HG03103 (cell line): ENCODE measurements at regions not wholly inside any gene's neighbourhood (a gene's known extent, or its start where the extent isn't known, plus 50 kb on each side); places are given as distances from the start of the nearest gene placed in this dataset.

Experiments
- ATAC-seq: cut with Tn5 transposase; IDR thresholded peaks from one replicate; pipeline ENCODE4 v1.9.1; 2021; ENCODE audit warnings: low read depth; ENCODE audit not compliant: unreplicated experiment

DNA sequence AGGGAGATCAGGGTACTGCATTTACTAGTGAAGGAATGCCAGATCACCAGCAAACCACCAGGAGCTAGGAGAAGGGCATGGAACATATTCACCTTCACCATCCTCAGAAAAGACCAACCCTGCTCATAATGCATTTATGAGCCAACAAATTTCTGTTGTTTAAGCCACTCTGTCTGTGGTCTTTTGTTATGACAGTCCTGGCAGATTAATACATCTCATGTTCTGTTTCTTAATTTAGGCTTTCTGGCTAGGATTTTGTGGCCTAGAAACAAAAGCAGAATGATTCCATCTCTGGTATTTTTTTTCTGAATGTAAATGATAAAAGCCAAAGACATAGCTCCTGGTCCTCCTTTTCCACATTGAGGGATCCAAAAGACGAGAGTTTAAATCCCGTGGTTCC, 797.9 kb downstream of the TYW1 start:
- ATAC-seq, result no peak

DNA sequence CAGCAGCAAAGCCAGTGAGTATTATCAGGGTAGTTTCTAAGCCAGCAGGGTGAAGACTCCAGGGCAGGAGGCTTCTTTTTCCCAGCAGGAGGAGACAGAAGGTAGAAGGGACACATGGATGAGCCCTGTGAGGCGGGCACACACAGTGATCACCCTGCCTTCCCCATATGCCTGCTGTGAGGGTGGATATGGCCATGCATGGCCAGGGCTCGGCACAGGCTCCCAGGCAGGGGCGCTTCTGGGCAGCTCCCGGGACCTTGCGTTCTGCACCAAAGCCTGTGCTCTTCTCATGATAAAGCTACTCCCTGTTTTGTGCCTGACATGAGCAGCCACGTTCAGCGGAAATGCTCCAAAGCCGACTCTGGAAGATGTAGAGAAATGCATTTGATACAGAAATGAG, 807.2 kb downstream of the TYW1 start:
- ATAC-seq, result no peak

DNA sequence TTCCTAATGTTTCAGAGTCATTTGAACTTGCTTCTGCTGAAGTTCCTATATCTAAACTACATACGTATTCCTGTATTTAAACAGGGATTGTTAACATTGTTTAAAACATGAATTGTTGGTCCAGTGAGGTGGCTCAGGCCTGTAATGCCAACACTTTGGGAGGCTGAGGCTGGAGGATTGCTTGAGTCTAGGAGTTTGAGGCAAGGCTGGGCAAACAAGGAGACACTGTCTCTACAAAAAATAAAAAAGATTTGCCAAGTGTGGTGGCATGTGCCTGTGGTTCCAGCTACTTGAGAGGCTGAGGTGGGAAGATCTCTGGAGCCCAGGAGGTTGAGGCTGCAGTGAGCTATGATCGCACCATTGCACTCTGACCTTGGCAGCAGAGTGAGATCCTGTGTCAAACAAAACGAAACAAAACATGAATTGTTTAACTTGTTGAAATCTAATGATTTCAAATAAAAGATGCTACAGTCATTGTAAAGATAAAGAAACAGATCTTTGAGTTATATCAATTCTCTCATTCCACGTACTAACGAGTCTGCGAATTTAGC, 809.4 kb downstream of the TYW1 start:
- ATAC-seq, result no peak

DNA sequence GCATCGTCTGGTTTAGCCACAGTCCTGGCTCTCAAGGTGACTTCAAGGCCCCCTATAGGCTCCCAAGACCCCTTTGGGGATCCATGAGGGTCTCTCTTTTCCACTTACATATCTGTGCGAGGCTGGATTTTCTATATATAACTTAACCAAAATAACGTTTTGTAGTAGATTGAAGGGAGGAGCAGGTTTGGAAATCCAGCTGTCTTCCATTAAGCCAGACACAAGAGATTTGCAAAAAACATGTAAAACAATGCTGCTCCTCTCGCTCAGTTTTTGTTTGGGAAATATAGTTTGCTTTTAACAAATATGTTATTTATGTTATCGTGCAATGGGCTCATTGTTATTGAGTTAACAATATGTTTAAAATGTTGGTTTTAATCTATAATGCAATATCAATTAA, 811.2 kb downstream of the TYW1 start:
- no peak for ATAC-seq

DNA sequence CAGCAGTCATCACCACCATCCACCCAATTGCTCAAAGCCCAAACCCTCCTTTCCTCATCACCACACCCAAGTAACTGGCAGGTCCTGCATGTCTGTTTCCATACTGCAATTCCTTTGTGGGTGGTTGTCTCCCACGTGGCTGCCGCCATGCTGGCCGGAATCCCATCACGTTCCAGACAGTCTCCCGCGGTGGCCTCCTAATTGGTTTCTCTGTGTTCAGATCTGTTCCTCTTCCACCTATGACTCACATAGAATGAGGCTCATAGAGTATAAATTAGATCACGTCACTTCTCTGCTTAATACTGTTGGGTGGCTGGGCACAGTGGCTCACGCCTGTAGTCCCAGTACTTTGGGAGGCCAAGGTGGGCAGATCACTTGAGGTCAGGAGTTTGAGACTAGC, 813.0 kb downstream of the TYW1 start:
- no peak for ATAC-seq

DNA sequence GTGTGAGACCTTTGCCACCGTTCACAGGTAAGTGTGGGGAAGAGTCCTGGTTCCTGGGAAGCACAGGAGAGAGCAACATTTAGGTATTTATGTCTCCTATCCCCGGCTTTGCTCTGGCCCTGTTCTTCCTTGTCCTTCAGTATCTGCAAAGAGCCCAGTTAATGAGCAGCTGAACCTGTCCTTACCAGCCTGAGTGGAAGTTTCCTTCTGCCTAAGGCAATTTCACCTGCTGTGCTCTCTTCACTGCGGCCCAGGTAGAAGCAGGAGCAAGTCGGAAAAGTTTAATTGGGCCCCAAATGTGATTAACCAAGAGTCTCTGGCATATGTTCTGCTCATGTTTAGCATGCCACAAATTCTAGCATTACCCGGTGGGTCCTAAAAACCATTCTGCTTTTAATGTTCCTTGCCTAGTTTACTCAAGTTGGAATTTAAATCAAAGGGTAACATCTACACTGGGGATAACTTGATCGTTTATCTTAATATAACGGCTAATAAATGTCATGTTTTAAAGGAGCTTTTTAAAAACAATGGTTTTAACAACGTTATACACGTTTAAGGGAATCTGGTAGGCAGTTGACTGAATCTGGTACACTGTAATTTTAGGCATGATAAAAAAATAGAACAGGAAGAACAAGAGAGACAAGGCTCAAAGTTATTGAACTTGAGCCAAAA, 817.1 kb downstream of the TYW1 start:
- no peak for ATAC-seq

DNA sequence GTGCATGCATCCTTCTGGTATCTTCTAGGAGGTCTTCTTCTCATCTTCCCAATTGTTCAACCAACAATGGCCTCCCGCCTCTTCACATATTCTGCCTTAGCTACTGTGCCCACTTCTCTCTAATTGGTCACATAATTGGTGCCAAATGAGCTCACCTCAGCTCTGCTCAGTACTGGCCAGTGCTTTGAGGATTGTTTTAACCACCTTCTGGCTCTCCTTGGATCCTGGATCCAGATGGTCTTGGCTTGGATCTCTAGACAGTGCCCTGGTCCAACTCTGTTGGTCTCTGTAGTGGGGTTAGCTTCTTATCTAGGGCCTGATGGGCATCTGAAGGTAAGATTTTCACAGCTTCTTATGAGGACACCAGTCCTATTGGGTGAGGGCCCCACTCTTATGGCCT, 820.8 kb downstream of the TYW1 start:
- ATAC-seq, result no peak

DNA sequence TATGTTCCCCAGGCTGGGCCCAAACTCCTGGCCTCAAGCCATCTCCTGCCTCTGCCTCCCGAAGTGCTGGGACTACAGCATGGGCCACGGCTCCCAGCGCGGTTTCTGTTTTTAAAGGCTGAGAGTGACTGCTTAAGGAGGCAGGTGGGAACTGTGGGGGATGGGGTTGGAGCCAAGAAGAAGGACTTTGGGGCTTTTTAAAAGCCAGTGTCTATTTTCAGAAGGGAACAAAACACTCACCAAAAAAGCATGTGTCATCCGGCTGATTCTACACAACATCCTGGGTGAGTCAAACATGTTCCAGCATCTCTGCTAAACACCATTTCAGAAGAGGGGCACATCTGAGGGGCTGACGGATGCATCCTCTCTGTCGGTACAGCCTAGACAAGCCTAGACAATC, 824.5 kb downstream of the TYW1 start:
- ATAC-seq, result no peak

DNA sequence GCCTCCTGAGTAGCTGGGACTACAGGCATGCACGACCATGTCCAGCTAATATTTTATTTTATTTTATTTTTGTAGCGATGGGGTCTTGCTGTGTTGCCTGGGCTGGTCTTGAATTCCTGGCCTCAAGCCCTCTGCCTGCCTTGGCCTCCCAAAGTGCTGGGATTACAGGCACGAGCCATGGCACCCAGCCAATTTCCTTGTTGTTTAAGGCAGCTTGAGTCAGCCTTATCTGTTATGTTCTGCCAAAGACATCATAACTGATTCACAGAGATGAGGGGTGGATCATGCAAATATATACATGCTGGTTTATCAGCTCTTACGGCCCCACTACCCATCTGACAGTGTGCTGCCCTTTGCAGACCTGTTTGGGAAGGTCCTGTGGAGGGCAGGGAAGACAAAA, 826.7 kb downstream of the TYW1 start:
- ATAC-seq, result no peak

DNA sequence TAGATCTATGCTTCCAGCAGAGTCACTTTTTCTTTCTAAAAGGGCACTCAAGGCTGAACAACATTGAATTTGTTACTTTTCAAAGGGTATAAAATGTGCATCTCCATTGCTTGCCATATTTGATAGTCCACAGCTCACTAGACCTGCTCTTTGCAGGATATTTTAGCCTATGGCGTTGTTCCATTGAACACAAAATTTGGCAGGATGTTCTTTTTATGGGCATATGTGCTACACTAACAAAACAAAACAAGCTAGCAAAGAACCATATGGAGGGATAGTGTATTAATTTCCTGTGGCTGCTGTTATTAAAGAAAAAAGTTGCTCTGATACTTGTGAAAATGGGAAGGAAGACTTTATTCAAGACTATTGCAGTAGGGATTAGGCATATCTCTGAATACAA, 828.7 kb downstream of the TYW1 start:
- no peak for ATAC-seq

DNA sequence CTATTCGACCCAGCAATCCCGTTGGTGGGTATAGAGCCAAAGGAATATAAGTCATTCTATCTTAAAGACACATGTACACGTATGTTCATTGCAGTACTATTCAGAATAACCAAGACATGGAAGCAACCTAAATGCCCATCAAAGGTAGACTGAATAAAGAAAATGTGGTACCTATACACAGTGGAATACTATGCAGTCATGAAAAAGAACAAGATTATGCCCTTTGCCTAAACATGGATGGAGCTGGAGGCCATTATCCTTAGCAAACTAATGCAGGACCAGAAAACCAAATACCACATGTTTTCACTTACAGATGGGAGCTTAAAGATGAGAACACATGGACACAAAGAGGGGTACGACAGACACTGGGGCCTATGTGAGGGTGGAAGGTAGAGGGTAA, 845.3 kb downstream of the TYW1 start:
- ATAC-seq, result no peak

DNA sequence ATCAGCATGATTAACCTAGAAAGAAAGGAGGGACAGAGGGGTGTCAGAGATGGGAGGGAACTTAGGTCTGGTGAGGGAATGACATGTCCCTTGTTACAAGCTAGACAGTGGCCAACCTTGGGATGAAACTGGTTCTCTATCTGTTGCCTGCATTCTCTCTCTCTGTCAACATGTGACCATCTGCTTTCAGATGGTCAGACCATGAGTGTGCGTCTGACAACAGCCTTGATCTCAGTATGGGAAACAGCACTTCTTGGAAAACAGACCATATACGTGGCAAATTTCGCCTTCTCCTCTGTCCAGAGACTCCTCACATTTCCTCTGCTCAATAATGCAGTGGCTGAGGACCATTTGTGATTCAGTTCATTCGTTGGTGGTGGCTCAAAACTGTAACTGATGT, 845.9 kb downstream of the TYW1 start:
- no peak for ATAC-seq

DNA sequence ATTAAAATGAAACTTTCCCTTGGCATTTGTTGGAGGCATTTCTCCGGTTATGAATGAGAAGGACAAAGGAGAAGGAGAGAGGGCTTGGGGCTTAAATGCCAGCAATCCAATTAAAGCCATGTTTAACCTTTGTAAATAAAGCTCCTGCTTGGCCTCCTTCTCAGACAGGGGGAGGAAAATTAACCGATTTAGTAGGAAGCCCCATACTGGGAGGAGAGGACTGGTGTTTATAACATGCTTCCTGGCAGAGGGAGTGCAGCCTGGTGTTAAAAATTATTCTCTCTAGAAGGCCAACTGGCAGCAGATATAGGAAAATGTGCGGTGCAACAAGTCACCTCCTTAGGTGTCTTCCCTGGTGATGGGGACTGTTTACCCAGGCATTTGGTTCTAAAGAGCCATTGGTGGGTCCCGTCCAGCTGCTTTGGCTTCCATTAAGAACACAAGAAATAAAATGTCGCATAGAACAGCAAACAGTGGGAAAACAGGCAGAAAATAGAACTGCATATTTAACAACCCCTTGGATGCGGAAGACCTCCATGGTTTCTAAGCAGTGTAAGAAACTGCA, 846.5 kb downstream of the TYW1 start:
- ATAC-seq, result no peak

DNA sequence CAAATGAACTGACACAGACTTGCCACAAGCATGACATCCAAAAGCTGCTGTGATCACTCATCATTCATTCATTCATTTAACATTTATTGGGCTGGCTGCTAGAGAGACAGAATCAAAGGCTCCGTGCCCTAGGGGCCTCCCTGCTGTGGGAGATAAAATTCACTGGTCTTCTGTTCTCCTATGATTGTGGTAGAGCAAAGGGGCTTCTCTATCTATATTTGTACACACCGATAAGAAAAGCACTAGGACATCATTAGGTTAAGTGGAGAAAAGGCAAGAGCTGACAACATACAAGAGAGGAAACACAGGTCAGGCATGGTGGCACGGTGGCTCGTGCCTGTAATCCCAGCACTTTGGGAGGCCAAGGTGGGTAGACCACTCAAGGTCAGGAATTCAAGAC, 847.0 kb downstream of the TYW1 start:
- ATAC-seq, result no peak

DNA sequence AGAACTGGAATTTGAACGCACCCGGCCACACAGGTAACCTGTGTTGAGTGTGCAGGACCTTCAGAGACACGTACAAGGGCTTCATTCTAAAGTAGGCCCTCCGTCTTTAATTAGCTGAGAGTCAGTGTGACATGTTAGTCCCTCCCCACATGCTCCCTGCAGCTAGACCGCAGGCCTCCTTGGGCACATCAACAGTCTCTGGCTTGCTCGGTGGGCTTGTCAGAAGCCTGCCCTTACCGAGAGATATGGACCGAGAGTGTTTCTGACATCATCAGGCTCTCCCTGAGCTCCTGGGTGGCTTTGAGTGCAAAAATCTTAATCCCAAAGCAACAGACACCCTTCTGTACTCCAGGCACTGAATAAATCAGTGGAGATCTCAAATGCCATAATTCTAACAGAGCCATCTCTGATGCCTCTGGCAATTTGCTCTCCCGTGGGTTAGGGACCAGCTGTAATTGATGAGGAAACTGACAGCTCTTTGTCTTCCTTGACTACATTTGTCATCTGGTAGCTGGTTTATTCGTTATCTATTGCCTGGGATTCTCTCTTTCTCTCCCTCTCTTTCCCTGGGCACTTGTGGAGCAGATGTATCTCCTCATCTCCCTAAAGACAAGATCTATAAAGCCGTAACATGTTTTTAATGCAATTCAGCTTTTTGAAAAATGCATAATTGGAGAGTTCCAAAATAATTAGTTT, 850.6 kb downstream of the TYW1 start:
- ATAC-seq, result no peak

DNA sequence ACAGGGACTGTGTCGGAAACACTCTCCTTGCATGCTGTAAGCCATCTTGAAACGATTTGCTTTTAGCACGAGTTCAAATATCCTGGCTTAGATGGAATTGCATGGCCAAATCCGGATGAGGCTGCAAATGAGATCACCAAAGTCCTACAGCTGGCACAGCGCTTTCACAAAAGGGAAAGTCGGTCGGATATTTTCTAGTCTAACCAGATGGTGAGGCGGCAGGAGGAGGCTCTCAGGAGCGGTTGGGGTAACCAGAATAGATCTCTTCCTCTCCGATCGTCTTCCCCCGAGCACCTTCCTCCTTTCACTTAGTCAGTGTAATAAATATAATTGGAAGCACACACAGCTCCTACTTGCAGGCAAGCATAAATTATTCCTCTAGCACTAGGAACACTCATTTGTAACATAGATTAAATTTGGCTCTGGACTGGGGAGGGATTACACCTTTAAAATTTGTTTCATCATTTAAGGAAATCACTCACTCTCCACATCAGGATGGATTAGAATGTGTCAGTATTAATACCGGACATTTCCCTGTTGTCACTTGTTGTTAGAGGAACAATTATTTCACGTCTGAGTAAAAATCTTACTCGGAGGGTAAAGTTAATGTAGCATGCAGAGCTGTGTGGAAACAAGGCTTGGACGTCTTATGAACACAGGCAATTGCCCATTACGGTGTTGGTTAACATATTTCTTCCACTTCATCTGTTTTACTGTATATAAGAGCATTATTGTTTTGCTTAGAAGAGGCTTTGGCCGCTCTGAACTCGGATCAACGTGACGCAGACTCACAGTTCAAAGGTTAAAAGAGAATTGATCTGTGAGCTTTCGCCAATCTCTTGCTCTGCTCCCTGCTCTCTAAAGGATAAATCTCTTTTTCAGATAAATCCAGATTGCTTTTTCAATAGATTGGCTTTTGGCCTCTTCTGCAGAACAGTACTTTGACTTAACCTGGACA, 857.9 kb downstream of the TYW1 start:
- no peak for ATAC-seq

DNA sequence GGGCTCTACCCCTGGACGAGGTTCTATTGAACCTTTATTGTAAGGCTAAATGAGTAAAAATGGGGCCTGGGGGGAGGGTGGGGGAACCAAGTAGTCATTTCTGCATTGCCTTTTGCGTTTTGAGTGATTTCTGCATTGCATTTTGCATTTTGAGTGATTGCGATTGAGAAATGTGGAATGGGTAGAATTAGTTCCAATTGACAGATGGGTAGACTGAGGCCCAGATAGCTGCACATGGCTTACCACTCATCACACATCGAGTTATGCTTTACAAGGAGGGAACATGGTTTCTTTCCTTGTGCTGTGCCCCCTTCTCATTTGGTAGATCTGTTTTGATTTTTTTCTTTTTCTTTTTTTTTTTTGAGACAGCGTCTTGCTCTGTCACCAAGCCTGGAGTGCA, 858.7 kb downstream of the TYW1 start:
- ATAC-seq, result no peak

DNA sequence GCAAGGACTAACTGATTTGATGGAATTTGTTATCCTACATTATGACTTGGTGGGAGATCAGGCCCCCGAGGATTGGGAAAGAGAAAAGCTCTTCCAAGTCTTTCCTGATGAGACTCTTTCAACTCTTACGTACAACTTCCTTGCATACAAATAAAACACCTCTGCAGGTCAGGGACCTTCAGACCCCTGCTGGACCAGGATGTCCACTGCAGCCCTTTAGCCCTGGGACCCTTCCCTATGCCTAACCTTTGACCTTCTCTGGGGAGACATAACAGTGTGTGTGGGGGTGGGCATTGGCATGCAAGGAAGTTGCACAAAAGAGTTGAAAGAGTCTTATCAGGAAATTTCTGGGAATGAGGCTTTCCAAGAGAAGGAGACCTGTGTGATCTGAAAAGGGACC, 859.4 kb downstream of the TYW1 start:
- ATAC-seq, result no peak

DNA sequence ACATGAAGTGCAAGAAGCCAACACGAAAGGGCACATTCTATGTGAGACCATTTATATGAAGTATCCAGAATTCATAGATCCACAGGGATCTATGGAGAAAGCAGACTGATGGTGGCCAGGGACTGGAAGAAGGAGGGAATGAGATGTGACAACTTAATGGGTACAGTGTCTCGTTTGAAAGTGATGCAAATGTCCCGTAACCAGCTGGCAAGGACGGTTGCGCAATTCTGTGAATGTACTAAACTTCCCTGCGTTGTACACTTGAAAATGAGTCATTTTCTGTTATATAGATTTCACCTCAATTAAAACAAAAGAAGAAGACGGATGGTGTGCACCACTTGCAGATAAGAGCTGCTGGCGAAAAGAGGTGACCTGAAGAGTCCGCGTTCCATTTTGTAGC, 861.1 kb downstream of the TYW1 start:
- ATAC-seq, result no peak

DNA sequence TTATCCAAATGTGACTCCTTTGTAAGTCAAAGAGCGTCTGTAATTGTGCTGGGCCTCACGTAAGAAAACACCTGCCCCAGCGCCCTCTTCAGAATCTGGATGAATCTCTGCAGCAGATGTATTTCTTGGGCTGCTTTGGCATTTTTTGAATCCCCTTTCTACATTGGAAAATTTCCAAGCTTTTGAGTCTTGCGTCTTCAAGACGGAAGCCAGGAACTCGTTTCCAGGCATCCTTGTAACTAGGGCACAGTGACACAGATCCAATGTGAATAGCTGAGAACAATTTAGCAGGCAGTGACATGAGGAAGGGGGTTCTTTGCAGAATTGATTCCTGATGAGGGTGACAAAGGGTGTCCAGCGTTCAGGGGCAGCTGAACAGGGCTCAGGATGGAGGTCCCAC, 862.3 kb downstream of the TYW1 start:
- no peak for ATAC-seq

DNA sequence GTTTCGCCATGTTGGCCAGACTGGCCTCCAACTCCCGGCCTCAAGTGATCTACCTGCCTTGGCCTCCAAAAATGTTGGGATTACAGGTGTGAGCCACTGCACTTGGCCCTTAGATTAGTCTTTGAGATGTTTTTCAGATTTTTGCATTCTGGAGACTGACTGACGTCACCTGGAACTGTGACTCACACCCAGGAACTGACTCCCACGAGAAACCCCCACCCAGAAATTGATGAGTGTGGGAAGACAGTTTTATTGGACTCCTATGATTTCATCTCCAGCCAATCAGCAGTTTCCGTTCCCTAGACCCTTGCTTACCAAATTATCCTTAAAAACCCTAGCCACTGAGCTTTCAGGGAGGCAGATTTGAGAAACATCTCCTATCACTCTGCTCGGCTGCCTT, 867.3 kb downstream of the TYW1 start:
- no peak for ATAC-seq
